OCI-LY3 (cell line): ENCODE measurements at regions not wholly inside any gene's neighbourhood (a gene's known extent, or its start where the extent isn't known, plus 50 kb on each side); places are given as distances from the start of the nearest gene placed in this dataset.

ENCODE experiments used
- H2AFZ ChIP-seq: fragments of 200-600, 300-600 bp; shearing (Covaris generic); 2 replicates; pipeline ENCODE4 v1.6.0; 2014; ENCODE audit warnings: antibody characterized with exemption, low read depth, low read length
- H3K27ac ChIP-seq: fragments of 200-600, 300-600 bp; sonication (generic); 2 replicates; pipeline ENCODE4 v1.5.1; 2014; ENCODE audit warnings: mild to moderate bottlenecking, low read length, moderate library complexity, mixed read lengths
- H3K27me3 ChIP-seq: fragments of 200-600, 300-600 bp; sonication (generic); 2 replicates; pipeline ENCODE4 v1.6.1; 2014; ENCODE audit warnings: low read depth, low read length, mixed read lengths
- H3K36me3 ChIP-seq: fragments of 200-600, 300-600 bp; sonication (generic); replicated peaks from 2 replicates; pipeline ENCODE3; 2014; ENCODE audit warnings: low read depth, low read length, mixed read lengths
- H3K4me1 ChIP-seq: fragments of 300-600, 200-600 bp; sonication (generic); 2 replicates; pipeline ENCODE4 v1.6.1; 2014; ENCODE audit warnings: low read length, mixed read lengths
- H3K4me2 ChIP-seq: fragments of 200-600, 300-600 bp; sonication (generic); 2 replicates; pipeline ENCODE4 v1.6.1; 2014; ENCODE audit warnings: low read length, mixed read lengths
- H3K4me3 ChIP-seq: fragments of 300-600, 200-600 bp; sonication (generic); 2 replicates; pipeline ENCODE4 v1.5.1; 2014; ENCODE audit warnings: antibody characterized with exemption, mild to moderate bottlenecking, low read length, moderate library complexity
- H3K79me2 ChIP-seq: fragments of 300-600, 200-600 bp; shearing (Covaris generic); 2 replicates; pipeline ENCODE4 v1.6.1; 2014; ENCODE audit warnings: mild to moderate bottlenecking, low read length, mixed read lengths
- H3K9ac ChIP-seq: fragments of 300-600, 200-600 bp; shearing (Covaris generic); 2 replicates; pipeline ENCODE4 v1.6.0; 2014; ENCODE audit warnings: mild to moderate bottlenecking, low read length, moderate library complexity
- H3K9me3 ChIP-seq: fragments of 200-600, 300-600 bp; shearing (Covaris generic); 2 replicates; pipeline ENCODE4 v1.6.1; 2014; ENCODE audit warnings: low read length, mixed read lengths; ENCODE audit not compliant: insufficient read depth
- H4K20me1 ChIP-seq: fragments of 200-600, 300-600 bp; sonication (generic); 2 replicates; pipeline ENCODE4 v1.6.1; 2016; ENCODE audit warnings: low read length, mixed read lengths; ENCODE audit not compliant: insufficient read depth
- EZH2phosphoT487 ChIP-seq: fragments of 200-600 bp; shearing (Covaris generic); IDR thresholded peaks from 2 replicates; pipeline ENCODE4 v1.6.1; 2018; ENCODE audit warnings: antibody characterized with exemption, mixed run types, low read depth
- TF ChIP-seq, protein P1 (sequence below): fragments of 200-600, 300-600 bp; sonication (generic); IDR thresholded peaks from 2 replicates; pipeline ENCODE4 v1.5.1; 2014; ENCODE audit warnings: antibody characterized with exemption, low read length, low read depth

DNA sequence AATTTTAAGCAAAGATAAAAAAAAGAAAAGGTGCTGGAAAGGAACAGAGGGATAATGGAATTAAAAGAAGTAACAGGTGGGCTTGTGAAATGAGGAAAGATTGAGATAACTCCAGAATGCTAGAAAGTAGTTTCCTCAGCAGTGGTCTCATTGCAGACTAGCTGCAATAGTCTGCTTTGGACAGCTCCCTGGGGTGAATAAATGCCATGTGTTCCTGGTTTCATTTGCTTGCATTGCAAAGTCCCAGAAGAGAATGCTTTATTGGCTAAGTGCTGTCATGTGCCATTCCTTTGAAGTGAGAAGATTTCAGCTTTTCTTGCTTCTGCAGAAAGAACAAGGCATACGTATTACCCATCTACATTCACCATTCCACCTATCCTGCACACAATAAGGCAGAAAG, 478.8 kb upstream of the RAG2 start:
- no peak overlapping the region for H3K9ac ChIP-seq
- no peaks in the 10 kb centered on the region for H3K79me2 ChIP-seq
- TF ChIP-seq, protein P1, sequence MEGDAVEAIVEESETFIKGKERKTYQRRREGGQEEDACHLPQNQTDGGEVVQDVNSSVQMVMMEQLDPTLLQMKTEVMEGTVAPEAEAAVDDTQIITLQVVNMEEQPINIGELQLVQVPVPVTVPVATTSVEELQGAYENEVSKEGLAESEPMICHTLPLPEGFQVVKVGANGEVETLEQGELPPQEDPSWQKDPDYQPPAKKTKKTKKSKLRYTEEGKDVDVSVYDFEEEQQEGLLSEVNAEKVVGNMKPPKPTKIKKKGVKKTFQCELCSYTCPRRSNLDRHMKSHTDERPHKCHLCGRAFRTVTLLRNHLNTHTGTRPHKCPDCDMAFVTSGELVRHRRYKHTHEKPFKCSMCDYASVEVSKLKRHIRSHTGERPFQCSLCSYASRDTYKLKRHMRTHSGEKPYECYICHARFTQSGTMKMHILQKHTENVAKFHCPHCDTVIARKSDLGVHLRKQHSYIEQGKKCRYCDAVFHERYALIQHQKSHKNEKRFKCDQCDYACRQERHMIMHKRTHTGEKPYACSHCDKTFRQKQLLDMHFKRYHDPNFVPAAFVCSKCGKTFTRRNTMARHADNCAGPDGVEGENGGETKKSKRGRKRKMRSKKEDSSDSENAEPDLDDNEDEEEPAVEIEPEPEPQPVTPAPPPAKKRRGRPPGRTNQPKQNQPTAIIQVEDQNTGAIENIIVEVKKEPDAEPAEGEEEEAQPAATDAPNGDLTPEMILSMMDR = no peak
- no peak for TF ChIP-seq EZH2phosphoT487
- H3K27me3 ChIP-seq = no peaks in the 10 kb centered on the region
- H3K9me3 ChIP-seq = no peaks in the 10 kb centered on the region
- no peak overlapping the region for H3K4me3 ChIP-seq
- H3K36me3 ChIP-seq = no peaks in the 10 kb centered on the region
- H3K4me2 ChIP-seq = no peak overlapping the region
- H4K20me1 ChIP-seq = no peaks in the 10 kb centered on the region
- no peak overlapping the region for H2AFZ ChIP-seq
- H3K27ac ChIP-seq = no peak overlapping the region
- no peaks in the 10 kb centered on the region for H3K4me1 ChIP-seq

DNA sequence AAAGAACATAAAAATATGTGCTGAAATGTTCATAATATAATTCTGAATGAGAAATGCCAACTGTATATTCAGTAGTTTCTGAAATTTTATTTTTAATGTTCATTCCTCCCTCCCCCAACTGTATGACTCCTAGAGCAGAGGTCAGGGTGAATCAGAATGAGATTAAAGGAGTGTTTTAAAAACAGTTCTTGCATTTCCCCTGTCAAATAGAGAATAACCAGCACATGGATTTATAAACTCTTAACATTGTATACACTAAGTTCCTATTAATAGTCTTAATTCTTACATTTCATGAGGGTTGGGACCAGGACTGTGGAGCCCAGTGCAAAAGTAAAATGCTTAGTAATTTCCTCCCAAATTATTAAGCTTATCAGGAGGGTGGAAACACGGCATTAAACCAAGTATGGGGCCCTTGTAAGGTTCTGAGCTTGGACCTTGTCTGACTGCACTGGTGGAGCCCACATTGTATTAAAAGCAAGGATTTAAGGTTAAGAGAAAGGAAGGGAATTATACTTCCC, 474.6 kb upstream of the RAG2 start:
- Histone ChIP-seq H3K4me2 (no peak overlapping the region), H3K9me3 (no peaks in the 10 kb centered on the region), H3K4me1 (no peaks in the 10 kb centered on the region), H4K20me1 (no peaks in the 10 kb centered on the region), H3K27ac (no peak overlapping the region), H3K9ac (no peak overlapping the region), H3K36me3 (no peaks in the 10 kb centered on the region), H3K4me3 (no peak overlapping the region), H3K27me3 (no peaks in the 10 kb centered on the region), H3K79me2 (no peaks in the 10 kb centered on the region), H2AFZ (no peak overlapping the region)
- no peak for TF ChIP-seq EZH2phosphoT487
- TF ChIP-seq, protein P1 = no peak

DNA sequence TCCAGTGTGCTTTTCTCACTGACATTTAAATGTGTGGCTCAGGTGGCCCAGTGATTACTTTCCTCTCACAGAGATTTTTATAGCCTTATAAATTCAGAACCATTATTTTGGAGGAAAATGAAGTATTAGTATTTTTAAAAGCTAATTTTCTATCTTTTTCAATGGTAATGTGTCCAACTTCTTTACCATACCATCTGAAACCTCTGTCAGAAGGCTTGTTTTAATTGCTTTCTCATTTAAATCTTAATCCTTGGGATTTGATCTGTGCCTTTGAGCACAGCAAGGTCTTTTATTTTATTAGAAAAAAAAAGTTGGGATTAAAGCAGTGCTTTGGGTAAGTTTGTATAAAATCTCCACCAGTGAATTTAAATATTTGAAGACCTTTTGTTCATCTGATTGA, 452.3 kb upstream of the RAG2 start:
- H3K36me3 ChIP-seq = no peaks in the 10 kb centered on the region
- H3K27ac ChIP-seq = no peak overlapping the region
- H3K9ac ChIP-seq = no peak overlapping the region
- no peaks in the 10 kb centered on the region for H3K79me2 ChIP-seq
- no peak overlapping the region for H3K4me3 ChIP-seq
- no peaks in the 10 kb centered on the region for H3K27me3 ChIP-seq
- H3K4me2 ChIP-seq = no peak overlapping the region
- TF ChIP-seq EZH2phosphoT487 = no peak
- TF ChIP-seq, protein P1 = no peak
- no peaks in the 10 kb centered on the region for H3K4me1 ChIP-seq
- no peaks in the 10 kb centered on the region for H3K9me3 ChIP-seq
- no peak overlapping the region for H2AFZ ChIP-seq
- H4K20me1 ChIP-seq = no peaks in the 10 kb centered on the region

DNA sequence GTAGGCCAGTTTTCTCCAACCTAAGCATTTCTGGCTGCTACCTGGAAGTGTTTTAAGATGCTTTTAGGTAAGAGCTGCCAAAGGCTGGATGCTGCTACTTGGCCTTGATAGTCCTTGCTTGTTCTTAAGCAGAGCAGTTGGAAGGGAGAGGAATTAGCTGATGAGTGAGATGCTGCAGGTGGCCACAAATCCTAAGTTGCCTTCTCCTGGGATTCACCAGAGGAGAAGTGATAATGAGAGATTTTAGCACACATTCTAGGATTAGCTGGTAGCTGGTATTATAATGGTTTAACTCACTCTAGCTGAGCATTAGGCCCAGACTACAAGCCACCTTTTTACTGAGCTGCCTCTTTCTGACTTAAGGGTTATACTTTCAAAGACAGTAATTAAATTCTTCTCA, 442.9 kb upstream of the RAG2 start:
- Histone ChIP-seq H3K27ac (no peak overlapping the region), H3K4me2 (no peak overlapping the region), H4K20me1 (no peaks in the 10 kb centered on the region), H2AFZ (no peak overlapping the region), H3K4me1 (0 out of 2 replicates have a peak, but pooled peaks cover 5% of the 10 kb centered on the region), H3K27me3 (no peaks in the 10 kb centered on the region), H3K36me3 (no peaks in the 10 kb centered on the region), H3K4me3 (no peak overlapping the region), H3K9me3 (no peaks in the 10 kb centered on the region), H3K79me2 (no peaks in the 10 kb centered on the region), H3K9ac (no peak overlapping the region)
- TF ChIP-seq, protein P1 = no peak
- TF ChIP-seq EZH2phosphoT487 = no peak
